RCC 7860 (cell line): ENCODE measurements at regions not wholly inside any gene's neighbourhood (a gene's known extent, or its start where the extent isn't known, plus 50 kb on each side); places are given as distances from the start of the nearest gene placed in this dataset.
A peak's percentile ranks its signal among the peaks of the same experiment; 100 is the strongest.
"Not testable (repeated sequence)": the region's sequence is repeated elsewhere in the genome, so short reads cannot be mapped to it uniquely, and the experiment has no call there.

Experiments
- DNase-seq: peaks from one replicate; pipeline ENCODE4 v3.0.0-alpha.2; 2015; ENCODE audit warnings: low spot score
- FAIRE-seq: peaks from 2 replicates; lab custom pipeline; 2012; peaks lifted over from hg19 to GRCh38; lab: Jason Lieb, UNC

DNA sequence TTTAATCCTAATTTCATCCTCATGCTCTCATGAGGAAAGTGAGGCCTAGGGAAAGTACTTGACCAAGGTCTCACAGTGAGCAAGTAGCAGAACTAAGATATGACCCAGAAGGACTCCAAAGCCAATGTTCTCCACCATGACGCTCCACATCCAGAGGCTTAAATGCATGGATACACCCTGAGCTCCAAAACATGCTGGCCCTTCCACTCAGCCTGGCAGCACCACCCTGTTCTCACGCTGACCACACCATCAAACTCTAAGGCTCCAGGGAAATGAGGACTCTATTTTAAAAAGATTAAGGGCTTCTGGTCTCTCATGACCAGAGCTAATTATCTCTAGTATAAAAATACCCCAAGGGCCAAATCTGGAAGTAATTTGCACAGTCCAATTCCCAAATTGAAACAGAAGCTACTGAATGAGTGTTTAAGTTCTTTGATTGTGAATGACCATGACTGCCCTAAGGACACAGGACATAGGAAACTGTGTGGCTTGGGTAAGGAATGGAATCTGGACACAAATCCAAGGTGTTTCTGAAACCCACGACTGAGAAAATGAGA, 71.1 kb upstream of the ABLIM1 start:
- no peak for FAIRE-seq

DNA sequence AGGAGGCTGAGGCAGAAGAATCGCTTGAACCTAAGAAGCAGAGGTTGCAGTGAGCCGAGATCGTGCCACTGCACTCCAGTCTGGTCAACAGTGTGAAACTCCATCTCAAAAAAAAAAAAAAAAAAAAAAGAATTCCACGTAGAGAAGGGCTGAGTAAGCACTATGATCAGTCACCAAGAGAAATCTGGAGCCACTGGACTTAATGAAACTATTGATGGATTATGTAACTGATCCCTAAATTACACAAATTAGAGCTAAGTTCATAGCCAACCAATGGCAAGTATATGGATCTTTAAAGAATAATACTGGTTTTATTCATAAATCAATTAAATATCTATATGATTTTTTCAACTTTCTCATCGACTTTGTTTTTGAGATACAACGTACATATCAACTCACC, 72.2 kb upstream of the ABLIM1 start:
- FAIRE-seq (no peak), DNase-seq (no peak)

More for the DNA sequence above, 71.1 kb upstream of the ABLIM1 start:
- DNase-seq = no peak

DNA sequence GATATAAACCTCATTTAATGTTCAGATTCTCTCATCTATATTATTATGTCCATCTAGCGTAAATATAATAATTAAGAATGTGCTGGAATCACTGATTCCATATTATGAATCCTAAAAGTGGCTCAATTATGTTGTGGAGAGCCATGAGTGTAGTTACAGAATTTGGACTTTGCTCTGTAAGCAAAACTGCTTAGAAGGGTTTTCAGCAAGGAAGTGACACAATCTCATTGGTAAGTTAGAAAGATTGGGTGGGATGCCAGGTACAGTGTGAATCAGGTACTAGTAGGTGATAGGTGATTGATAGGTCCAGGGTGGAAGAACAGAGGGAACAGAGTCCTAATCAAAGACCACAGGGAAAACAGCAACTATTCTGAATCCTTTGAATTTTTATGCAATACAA, 74.9 kb upstream of the ABLIM1 start:
- no peak for FAIRE-seq
- DNase-seq = no peak

DNA sequence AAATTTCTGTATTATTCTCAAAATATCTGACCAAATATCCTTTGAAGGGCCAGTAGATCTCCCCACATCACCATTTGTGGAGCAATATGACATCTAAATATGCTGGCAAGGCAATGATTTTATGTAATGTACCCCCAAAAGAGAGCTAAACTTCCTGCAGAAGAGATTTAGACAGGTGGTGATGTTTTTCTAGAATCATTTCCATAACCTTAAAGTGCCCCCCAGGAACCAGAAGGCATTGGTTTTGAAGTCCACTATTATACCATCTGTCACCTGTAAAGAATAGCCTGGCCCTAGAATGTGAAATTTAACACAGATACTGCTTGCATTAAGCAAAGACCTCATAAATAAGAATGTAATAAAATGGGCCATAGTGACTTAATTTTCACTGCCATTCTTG, 77.9 kb upstream of the ABLIM1 start:
- DNase-seq (no peak), FAIRE-seq (no peak)

DNA sequence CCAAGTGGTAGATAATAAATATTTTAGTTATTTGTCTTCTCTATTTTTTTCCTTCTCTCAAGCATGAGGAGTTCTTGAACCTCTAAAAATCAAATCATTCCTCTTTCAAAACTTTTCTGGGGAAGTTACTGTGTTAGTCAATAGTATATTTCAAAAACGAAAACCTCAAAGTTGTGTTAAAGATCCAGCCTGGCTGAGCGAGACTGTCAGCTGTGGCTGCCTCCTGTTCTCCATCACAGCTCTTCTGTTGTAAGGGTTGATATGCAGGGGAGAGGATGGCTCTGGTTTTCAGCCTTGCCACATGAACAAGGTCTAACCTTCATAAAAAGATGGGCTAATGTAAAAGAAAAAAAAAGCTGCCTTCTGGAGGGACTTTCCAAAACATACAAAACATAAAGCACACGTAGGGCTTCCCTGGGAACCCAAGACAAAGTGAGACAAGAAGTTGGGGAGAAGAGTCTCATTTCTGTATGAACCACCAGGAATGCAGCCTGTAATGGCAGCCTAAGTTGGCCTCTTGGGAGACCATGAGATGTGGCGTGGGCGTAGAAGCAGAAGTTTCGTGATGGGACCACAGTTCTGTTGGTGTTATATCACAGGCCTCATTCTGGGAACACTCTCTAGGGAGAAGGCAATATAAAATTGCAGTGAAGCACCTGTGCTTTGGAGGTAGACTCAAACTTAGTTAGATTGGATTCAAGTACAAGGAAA, 77.9 kb upstream of the FHIP2A start:
- FAIRE-seq (no peak), DNase-seq (no peak)

DNA sequence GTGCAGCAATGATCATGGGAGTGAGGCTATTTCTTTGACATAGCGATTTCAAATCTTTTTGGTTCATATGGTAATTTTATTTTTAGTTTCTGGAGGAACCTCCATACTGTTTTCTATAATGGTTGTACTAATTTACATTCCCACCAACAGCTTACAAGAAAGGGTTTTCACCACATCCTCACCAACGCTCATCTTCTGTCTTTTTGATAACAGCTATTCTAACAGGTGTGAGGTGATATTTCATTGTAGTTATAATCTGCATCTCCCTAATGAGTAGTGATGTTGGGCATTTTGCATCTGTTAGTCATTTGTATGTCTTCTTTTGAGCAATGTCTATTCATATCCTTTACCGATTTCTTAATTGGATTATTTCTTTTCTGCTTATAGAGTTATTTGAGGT, 75.0 kb upstream of the FHIP2A start:
- DNase-seq = no peak
- no peak for FAIRE-seq

DNA sequence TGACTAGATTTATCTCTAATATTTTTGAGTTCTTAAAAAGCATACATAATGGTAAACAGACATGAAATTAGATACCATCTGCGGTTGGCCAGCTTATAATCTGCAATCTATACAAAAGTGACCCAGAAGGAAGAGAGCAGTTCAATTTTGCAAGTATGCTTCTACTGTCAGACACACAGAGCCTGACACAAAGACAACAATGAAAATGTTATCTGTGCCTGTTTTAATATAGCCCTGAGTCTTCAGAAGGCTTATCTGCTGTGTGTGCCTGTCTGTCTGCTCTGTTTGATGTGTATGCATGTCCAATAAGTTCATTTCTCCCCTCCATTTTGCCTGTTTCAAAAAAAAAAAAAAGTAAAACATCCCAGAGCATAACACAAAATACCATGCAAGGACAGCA, 73.3 kb upstream of the FHIP2A start:
- FAIRE-seq (no peak), DNase-seq (no peak)

DNA sequence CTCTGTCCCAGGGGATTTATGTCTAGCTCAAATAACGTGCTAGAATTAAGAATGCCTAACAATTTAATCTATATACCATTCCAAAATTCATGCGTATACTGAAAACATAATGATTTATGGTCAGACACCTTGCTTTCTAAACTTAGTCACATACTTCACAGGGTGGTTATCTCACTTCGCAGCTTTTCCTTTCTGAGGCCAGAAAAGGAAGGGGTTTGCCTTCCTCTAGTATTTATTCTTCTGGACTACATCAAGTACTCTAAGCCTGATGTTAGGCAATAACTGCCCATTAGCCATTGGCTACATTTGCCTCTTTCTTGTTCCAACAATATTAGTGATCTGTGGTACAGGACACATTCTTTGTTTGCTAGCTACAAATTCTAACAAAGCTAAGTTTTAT, 72.6 kb upstream of the FHIP2A start:
- no peak for DNase-seq
- no peak for FAIRE-seq

DNA sequence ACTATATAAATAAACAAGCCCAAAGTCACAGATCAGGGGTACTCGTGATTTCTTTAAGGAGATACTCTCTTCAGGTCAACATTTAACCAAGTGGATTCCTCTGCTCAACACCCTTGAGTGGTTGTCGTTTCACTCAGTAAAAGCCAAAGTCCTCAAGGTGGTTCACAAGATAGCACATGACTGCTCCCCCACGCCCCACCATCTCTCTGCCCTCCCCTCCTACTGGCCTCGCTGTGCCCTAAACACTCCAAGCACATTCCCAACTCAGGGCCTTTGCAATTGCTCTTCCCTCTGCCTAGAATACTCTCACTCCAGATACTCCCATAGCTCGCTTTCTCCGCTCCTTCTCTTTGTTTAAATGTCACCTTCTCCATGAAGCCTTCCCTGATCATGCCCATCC, 72.1 kb upstream of the FHIP2A start:
- no peak for FAIRE-seq

DNA sequence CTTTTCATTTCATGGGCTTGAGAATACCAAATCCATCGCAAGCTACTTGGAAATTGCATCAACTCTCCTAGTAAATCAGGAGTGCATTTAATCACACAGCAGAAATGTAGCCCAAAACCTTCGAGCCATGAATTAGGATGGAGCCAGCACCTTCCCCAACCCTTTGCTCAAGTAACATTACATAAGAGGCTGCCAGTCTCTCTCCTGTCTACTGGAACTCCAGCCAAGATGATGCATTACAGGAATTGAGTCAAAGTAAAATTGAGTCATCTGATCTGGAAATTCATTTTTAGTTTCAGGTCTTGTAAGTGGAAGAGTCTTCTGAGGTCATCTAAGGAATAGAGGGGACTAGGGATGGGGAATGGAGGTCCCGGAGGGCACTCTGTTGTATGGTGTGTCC, 69.7 kb upstream of the FHIP2A start:
- no peak for FAIRE-seq
- no peak for DNase-seq

More for the DNA sequence above, 72.1 kb upstream of the FHIP2A start:
- DNase-seq = no peak

DNA sequence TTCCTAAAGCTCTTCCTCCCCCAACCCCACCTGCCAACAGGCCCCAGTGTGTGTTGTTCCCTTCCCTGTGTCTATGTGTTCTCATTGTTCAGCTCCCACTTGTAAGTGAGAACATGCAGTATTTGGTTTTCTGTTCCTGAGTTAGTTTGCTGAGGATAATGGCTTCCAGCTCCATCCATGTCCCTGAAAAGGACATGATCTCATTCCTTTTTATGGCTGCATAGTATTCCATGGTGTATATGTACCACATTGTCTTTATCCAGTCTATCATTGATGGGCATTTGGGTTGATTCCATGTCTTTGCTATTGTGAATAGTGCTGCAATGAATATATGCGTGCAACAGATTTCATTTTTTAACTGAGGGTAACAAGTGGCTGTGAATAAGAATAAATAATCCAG, 69.0 kb upstream of the FHIP2A start:
- not testable (repeated sequence) for FAIRE-seq, DNase-seq

DNA sequence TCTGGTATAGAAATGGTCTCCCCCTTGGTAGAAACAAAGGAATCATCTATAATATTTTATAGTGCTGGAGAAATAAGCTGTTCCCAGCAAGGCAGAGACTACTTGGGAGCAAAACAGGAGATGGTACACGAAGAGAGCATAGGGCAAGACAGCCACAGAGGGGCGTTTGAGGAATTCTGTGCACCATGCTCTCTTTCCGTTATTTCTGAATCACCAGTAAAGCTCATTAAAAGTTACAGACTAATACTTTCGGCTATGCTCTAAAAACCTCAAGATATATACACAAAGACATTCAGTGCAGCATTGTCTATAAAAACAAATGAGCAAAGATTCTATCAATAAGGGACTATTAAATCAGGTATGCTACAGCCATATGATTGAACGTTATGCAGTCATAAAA, 68.5 kb upstream of the FHIP2A start:
- DNase-seq (no peak), FAIRE-seq (no peak)

DNA sequence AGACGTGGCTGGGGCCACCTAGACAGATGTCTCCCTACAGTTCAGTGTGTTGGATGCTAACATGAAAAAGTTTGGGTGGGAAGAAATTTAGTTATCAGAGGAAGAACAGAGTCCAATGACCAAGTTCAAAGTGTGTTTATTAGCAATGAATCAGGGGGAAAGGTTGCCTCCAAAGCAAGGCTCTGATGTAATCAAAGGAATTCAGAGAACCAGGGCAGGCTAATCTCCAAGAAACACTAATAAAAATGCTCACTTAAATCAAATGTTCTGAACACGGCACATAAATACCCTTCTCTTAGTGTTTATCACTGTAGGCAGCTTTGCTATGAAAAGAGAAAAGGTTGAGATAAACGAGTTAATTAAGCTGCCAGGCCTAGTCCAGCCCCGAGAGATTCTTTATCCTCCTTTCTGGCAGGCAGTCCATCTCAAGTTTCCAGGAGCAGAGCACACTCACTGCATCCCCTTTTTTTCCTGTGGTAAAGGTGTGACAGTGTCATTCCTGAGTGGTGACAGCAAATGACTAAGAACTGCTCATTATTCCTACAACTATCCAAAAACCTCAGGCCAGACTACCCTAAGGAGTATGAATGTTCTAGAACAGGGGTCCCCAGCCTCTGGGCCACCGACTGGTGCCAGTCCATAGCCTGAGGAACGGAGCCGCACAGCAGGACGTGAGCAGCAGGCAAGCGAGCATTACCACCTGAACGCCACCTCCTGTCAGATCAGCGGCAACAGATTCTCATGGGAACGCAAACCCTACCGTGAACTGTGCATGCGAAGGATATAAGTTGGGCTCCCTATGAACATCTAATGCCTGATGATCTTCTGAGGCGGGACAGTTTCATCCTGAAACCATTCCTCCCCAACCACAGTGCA, 66.9 kb upstream of the FHIP2A start:
- FAIRE-seq (no peak), DNase-seq (peak; percentile 55)

DNA sequence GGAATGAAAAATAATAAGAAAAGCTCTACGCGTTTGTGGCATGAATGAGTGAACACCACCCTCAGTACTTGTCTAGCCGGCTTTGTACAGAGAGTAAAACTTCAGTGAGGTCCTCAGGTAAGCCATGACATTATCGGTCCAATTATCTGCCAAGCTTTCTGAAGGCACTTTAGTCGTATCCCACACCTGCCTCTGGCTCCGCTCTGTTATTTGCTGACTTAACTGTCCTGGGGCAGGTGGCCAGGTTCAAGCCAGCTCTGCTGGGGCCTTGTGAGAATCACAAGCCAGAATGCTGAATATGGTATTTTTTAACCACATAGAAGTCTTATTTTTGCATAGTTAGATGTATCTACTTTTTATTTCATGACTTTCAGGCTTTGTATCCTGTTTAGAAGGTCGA, 66.0 kb upstream of the FHIP2A start:
- no peak for FAIRE-seq
- no peak for DNase-seq

DNA sequence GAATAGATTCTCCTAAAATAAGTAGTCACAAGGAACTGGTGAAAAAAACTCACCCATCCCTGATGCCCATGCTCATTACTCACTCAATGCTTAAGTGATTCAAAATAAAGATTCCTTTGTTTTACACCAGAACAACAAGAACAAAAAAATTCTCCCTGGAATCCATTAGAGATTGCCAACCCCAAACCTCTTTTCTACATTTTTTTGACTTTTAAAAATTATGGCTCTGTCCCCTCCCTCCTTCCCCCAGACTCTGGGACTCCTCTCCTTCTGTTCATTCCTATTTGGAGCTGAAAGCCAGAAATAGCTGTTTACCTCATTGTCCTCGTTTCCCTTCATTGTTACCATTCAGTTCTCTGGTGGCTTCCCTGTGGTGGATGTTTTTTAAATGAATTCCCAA, 63.2 kb upstream of the FHIP2A start:
- DNase-seq = no peak
- no peak for FAIRE-seq

DNA sequence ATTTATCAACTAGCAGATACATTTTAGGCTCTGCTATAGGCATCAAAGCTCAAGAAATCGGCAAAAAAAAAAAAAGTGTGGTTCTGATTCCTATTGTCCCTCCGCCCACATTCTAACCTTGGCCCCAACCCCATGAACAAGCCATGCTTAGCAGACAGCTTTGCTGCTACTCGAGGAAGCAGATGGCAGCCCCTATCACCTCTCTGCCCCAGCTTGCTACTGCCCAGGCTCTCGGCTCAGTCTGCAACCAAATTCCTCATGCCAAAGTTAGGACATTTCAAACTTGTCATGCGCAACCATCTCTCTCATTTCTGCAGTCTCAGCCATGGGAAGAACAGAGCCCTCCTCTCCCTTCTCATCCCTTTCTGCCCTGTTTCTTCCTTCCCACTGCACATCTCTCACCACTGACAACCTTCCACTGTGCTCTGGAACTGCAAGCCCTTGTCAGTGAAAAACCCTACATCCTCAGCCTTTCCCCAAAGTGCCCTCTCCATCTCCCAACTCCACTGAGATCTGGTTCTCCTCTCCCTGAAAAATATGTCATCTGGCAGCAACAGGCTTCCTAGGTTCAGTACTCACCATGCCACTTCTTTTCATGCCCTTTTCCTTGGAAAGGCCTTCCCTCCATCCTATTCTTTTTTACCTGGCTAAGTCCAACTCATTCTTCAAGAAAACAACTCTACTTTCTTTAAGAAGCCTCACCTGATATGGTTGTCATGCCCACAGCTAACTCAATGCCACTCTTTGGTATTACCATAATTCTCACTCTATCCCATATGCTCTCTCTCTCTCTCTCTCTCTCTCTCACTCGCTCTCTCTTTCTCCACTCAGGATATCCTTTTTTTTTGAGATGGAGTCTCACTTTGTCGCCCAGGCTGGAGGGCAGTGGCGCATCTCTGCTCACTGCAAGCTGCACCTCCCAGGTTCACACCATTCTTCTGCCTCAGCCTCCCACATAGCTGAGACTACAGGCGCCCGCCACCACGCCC, 60.1 kb upstream of the FHIP2A start:
- FAIRE-seq (no peak), DNase-seq (no peak)

DNA sequence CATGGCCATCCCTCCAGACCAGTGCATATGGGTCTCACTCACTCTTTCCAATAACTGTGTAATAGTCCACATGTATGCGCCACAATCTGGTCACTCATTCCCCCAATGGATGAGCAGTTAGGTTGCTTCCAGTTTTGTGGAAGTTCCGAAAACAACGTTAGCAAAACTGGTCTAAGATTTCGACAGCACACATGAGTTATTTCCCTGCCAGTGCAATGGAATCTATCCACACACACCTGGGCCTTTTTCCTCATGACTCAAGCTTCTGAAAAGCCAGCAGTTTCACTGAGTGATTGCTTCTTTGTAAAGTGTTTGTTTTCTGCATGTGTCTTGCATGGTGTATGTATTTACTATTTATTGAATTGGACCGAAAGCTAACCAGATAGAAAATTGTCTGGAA, 58.8 kb upstream of the FHIP2A start:
- no peak for FAIRE-seq
- no peak for DNase-seq

DNA sequence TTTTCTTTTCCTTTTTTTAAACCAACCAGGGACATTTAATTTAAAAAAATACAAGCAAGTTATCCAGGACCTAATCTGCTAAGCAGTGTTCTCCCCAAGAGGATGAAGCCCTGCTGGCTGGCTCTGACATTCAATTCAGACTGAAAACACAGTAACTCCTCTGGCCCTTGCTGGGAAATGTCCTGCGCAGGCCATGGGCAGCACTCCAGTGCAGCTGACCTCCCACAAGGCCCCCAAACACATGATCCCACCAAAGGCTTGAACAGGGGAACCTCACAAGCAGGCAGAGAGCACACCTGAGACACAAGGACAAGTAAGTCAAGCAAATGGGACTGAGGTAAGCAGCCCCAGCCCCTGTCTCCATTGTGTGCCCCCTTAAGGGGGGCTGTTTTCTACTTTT, 56.9 kb upstream of the FHIP2A start:
- FAIRE-seq (no peak), DNase-seq (no peak)

DNA sequence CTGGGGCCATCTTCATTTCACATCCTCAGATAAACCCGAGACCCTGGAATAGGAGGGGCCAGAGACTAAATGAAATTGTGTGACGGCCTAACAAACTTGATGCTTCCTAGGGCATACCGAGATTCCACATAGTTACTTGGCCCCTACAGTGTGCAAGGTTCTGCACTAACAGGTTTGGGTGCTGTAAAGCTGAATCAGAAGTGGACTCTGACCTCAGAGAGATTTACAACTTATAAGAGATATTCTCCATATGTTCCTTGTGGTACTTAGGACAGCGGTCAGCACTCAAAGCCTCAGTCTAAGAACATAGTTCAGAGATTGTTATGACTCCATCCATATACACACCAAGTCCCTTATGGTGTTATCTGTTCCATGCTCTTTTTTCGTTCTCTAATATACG, 55.1 kb upstream of the FHIP2A start:
- FAIRE-seq (no peak), DNase-seq (peak; percentile 43)

DNA sequence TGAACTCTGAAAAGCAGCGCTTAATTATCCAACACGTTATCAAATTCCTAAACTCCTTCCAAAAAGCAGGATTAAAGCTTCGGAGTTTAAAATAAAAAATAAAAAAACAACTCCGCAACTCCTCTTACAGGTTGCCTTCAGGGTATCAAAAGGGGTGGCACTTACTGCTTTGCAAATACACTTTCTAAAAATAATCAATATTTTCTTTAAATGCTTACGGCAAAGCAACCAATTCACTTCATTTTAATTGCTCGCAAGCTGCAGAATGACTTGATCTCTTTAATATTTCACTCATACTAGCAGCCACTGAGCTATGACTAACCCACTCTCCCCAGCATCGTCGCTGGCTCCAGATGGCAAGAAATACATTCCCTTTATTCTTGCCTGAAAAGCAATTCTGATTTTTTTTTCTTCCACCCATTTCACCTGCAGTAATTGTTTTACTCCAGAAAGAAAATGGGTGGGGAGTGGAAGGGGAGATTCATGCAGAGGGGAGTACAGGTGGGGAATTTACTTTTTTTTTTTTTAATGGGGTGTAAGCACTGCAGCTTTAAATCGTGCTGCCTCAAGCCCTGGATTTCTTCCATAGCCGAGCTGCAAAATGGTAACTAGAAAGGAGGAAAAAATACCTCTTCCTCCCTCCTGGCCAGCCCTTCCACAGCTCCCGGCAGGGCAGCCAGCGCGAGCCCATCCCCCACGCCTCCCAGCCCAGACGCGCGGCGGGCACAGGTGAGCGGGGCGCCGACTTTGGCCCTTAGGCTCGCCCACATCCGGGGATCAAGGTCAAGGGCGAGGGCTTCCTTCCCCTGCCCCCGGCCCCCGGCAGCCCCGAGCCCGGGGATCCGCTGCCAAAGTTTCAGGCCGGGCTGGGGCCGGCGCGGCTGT, 54.2 kb upstream of the FHIP2A start:
- DNase-seq (peak; percentile 23), FAIRE-seq (peak; percentile 91)
